PC-9 (cell line): ENCODE measurements at regions not wholly inside any gene's neighbourhood (a gene's known extent, or its start where the extent isn't known, plus 50 kb on each side); places are given as distances from the start of the nearest gene placed in this dataset.

ENCODE experiments used
- BruUV-seq: library from RNA; stranded (reverse); fragments of 400-500 nt; replicated peaks from 2 replicates; lab custom pipeline; 2021; lab: Mats Ljungman, UMichigan
- CTCF ChIA-PET: fragments of 300-600 bp; sonication (Branson Sonifier 250); formaldehyde crosslinking; loops from one replicate; lab custom pipeline; 2022; ENCODE audit warnings: antibody characterized with exemption; lab: Charles Lee
- POLR2A ChIA-PET: fragments of 300-600 bp; sonication (Branson Sonifier 250); formaldehyde crosslinking; loops from one replicate; lab custom pipeline; 2022; ENCODE audit warnings: antibody characterized with exemption; ENCODE audit not compliant: unreplicated experiment; lab: Charles Lee
- DNase-seq, 2 experiments: peaks; one replicate each; pipeline versions ENCODE4 v3.0.0 to v3.0.0-alpha.2; 2015 to 2022; ENCODE audit warnings: mixed read lengths in 1 of 2
- H2AFZ ChIP-seq: fragments of 200-600 bp; sonication (generic); 2 replicates; pipeline ENCODE4 v1.8.1; 2017; ENCODE audit warnings: antibody characterized with exemption
- H3F3A ChIP-seq: fragments of 200-600 bp; sonication (generic); 2 replicates; pipeline ENCODE4 v1.8.1; 2017; ENCODE audit warnings: antibody characterized with exemption, mild to moderate bottlenecking, low read depth; ENCODE audit not compliant: insufficient read depth
- H3K27ac ChIP-seq: fragments of 200-600 bp; sonication (generic); 2 replicates; pipeline ENCODE4 v1.6.1; 2016; ENCODE audit warnings: mixed run types
- H3K27me3 ChIP-seq: fragments of 200-600 bp; sonication (generic); 2 replicates; pipeline ENCODE4 v1.6.1; 2016; ENCODE audit warnings: low read depth, mixed run types; ENCODE audit not compliant: insufficient read depth
- H3K36me3 ChIP-seq: fragments of 200-600 bp; sonication (generic); 2 replicates; pipeline ENCODE4 v1.6.1; 2016; ENCODE audit warnings: low read depth, mixed run types
- H3K4me1 ChIP-seq: fragments of 200-600 bp; sonication (generic); replicated peaks from 2 replicates; pipeline ENCODE4 v1.6.1; 2016; ENCODE audit warnings: mixed run types; ENCODE audit not compliant: insufficient read depth
- H3K4me2 ChIP-seq: fragments of 200-600 bp; sonication (generic); 2 replicates; pipeline ENCODE4 v1.6.1; 2017; ENCODE audit warnings: mixed run types
- H3K4me3 ChIP-seq: fragments of 200-600 bp; sonication (generic); 2 replicates; pipeline ENCODE4 v1.6.1; 2016; ENCODE audit warnings: mixed run types
- H3K79me2 ChIP-seq: fragments of 200-600 bp; sonication (generic); 2 replicates; pipeline ENCODE4 v1.6.1; 2017; ENCODE audit warnings: low read depth, mixed run types
- H3K9me2 ChIP-seq: fragments of 200-600 bp; sonication (generic); 2 replicates; pipeline ENCODE4 v1.8.1; 2017; ENCODE audit warnings: mild to moderate bottlenecking; ENCODE audit not compliant: insufficient read depth
- H3K9me3 ChIP-seq: fragments of 200-600 bp; sonication (generic); 2 replicates; pipeline ENCODE4 v1.8.1; 2016; ENCODE audit warnings: low read depth; ENCODE audit not compliant: insufficient read depth
- H4K20me1 ChIP-seq: fragments of 200-600 bp; sonication (generic); 2 replicates; pipeline ENCODE4 v1.8.1; 2017; ENCODE audit not compliant: insufficient read depth
- EZH2 ChIP-seq: fragments of 200-600 bp; sonication (generic); IDR thresholded peaks from 2 replicates; pipeline ENCODE4 v1.8.0; 2017; ENCODE audit warnings: antibody characterized with exemption, low read depth
- intact Hi-C: fragments of 100-400 bp; cut with micrococcal nuclease; formaldehyde crosslinking; loops from one replicate; pipeline ENCODE4 v1.10.0; 2022; ENCODE audit not compliant: unreplicated experiment
- TF ChIP-seq, protein P1 (sequence below): fragments of 200-600 bp; sonication (generic); conservative IDR thresholded peaks from 2 replicates; pipeline ENCODE4 v1.6.1; 2017; ENCODE audit warnings: mixed run types, antibody characterized with exemption, mild to moderate bottlenecking, moderate library complexity

DNA sequence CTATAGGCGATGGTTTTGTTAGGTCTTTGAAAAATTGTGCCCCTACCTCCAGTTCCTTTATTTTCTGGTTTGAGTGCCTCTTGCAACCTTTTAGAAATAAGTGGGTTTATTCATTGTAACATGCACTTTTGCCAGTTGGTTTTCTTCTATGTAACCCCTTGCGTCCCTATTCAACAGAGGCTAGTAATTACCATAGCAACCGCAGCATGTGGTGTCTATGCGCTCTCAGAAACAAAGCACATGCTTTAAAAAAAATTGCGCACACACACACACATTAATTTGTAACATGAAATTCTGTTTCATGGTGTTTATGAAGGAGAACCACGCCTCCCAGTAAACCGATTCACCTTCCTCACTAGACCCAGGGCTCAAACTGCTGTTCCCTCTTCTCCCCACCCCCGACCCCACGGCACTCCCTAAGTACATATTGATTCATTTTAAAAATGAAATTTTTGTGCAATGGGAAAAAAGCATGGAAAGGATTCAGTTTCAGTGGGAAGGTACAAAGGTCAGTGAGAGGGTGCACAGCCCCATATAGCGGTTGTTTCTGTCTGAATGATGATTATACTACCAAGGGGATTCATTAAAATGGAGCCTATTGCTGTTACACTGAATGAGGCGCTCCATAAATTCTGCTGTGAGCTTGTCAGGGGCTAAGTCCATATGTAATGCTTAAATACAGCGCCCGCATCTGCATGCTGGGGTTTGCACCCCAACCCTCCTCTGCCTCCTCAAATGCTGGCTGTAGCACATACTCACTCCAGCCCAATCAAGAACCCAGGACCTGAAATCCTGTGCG, 206.9 kb downstream of the ICOS start:
- CTCF ChIA-PET, result no interaction called here
- intact Hi-C loops, result loop anchor here (2.0 to 10.0 kb wide), 2 partner anchors 171 to 1537 kb away; no protein-coding TSS in a partner anchor

GRCh38 chr2:204144492-204144891, 207.9 kb downstream of the ICOS start:
- H3F3A ChIP-seq, result no peaks in the 10 kb centered on the region
- H2AFZ ChIP-seq, result no peak overlapping the region
- H4K20me1 ChIP-seq, result no peaks in the 10 kb centered on the region
- BruUV-seq, result no TSS peak
- no peaks in the 10 kb centered on the region for H3K36me3 ChIP-seq
- no peak overlapping the region for H3K4me2 ChIP-seq
- ChIA-PET POLR2A (no interaction called here), CTCF (interaction anchor here (0.7 kb wide), 2 partner anchors 21 to 778 kb away, joined by 3 read pairs; no protein-coding TSS in a partner anchor)
- no peak for DNase-seq
- no peaks in the 10 kb centered on the region for H3K9me3 ChIP-seq
- TF ChIP-seq, protein P1, sequence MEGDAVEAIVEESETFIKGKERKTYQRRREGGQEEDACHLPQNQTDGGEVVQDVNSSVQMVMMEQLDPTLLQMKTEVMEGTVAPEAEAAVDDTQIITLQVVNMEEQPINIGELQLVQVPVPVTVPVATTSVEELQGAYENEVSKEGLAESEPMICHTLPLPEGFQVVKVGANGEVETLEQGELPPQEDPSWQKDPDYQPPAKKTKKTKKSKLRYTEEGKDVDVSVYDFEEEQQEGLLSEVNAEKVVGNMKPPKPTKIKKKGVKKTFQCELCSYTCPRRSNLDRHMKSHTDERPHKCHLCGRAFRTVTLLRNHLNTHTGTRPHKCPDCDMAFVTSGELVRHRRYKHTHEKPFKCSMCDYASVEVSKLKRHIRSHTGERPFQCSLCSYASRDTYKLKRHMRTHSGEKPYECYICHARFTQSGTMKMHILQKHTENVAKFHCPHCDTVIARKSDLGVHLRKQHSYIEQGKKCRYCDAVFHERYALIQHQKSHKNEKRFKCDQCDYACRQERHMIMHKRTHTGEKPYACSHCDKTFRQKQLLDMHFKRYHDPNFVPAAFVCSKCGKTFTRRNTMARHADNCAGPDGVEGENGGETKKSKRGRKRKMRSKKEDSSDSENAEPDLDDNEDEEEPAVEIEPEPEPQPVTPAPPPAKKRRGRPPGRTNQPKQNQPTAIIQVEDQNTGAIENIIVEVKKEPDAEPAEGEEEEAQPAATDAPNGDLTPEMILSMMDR, result no peak
- TF ChIP-seq EZH2, result no peak
- peaks cover 35% of the 10 kb centered on the region for H3K27me3 ChIP-seq
- no peak overlapping the region for H3K4me3 ChIP-seq
- H3K4me1 ChIP-seq, result no peaks in the 10 kb centered on the region
- H3K9me2 ChIP-seq, result no peaks in the 10 kb centered on the region
- intact Hi-C loops, result loop anchor here (2.0 to 10.0 kb wide), 2 partner anchors 170 to 1536 kb away; no protein-coding TSS in a partner anchor
- H3K79me2 ChIP-seq, result no peaks in the 10 kb centered on the region
- H3K27ac ChIP-seq, result no peak overlapping the region

More for the DNA sequence above, 206.9 kb downstream of the ICOS start:
- H3K27me3 ChIP-seq, result peaks cover 34% of the 10 kb centered on the region
- BruUV-seq, result no TSS peak
- no peaks in the 10 kb centered on the region for H3K36me3 ChIP-seq
- H4K20me1 ChIP-seq, result no peaks in the 10 kb centered on the region
- no peaks in the 10 kb centered on the region for H3K9me3 ChIP-seq
- H2AFZ ChIP-seq, result no peak overlapping the region
- H3K4me3 ChIP-seq, result no peak overlapping the region
- no peak overlapping the region for H3K4me2 ChIP-seq
- TF ChIP-seq, protein P1, result no peak
- TF ChIP-seq EZH2, result no peak
- no peaks in the 10 kb centered on the region for H3K79me2 ChIP-seq
- POLR2A ChIA-PET, result no interaction called here
- no peak overlapping the region for H3K27ac ChIP-seq
- DNase-seq, result no peak
- H3F3A ChIP-seq, result no peaks in the 10 kb centered on the region
- H3K9me2 ChIP-seq, result no peaks in the 10 kb centered on the region
- H3K4me1 ChIP-seq, result no peaks in the 10 kb centered on the region

GRCh38 chr2:204145263-204145751, 208.7 kb downstream of the ICOS start:
- H3K27ac ChIP-seq, result no peak overlapping the region
- no peaks in the 10 kb centered on the region for H4K20me1 ChIP-seq
- no peaks in the 10 kb centered on the region for H3K9me3 ChIP-seq
- ChIA-PET POLR2A (no interaction called here), CTCF (interaction anchor here (0.5 to 0.7 kb wide), 3 partner anchors 20 to 960 kb away, joined by 3 to 6 read pairs (median 3); no protein-coding TSS in a partner anchor)
- H2AFZ ChIP-seq, result no peak overlapping the region
- H3K4me3 ChIP-seq, result no peak overlapping the region
- DNase-seq, result peak; percentile 40 to 62
- H3K36me3 ChIP-seq, result no peaks in the 10 kb centered on the region
- peak overlapping the region; percentile 23; the same call in 1 of the 2 replicates for H3K4me2 ChIP-seq
- intact Hi-C loops, result loop anchor here (1.0 to 10.0 kb wide), 5 partner anchors 169 to 1802 kb away; no protein-coding TSS in a partner anchor
- H3K4me1 ChIP-seq, result no peaks in the 10 kb centered on the region
- BruUV-seq, result no TSS peak
- no peaks in the 10 kb centered on the region for H3K9me2 ChIP-seq
- no peaks in the 10 kb centered on the region for H3F3A ChIP-seq
- H3K27me3 ChIP-seq, result peaks cover 35% of the 10 kb centered on the region
- H3K79me2 ChIP-seq, result no peaks in the 10 kb centered on the region
- no peak for TF ChIP-seq EZH2
- TF ChIP-seq, protein P1, result peak; percentile 84
